IMR-90 (cell line): ENCODE measurements at regions not wholly inside any gene's neighbourhood (a gene's known extent, or its start where the extent isn't known, plus 50 kb on each side); places are given as distances from the start of the nearest gene placed in this dataset.

ENCODE experiments used
- ATAC-seq: fragments of 200-7000 bp; cut with Tn5 transposase; 2 replicates; pipeline ENCODE4 v1.9.1; 2020; ENCODE audit warnings: low read depth, mild to moderate bottlenecking, moderate library complexity
- BruUV-seq: library from RNA; stranded (reverse); fragments of 400-500 nt; replicated peaks from 2 replicates; lab custom pipeline; 2021; lab: Mats Ljungman, UMichigan
- CTCF ChIA-PET: fragments of 300-600 bp; formaldehyde crosslinking; extraction: SDS; loops from one replicate; lab custom pipeline; 2021; ENCODE audit warnings: antibody characterized with exemption; lab: Yijun Ruan, JAX
- POLR2A ChIA-PET: fragments of 300-600 bp; sonication (Branson Sonifier 250); formaldehyde crosslinking; loops from one replicate; lab custom pipeline; 2022; ENCODE audit warnings: antibody characterized with exemption; ENCODE audit not compliant: unreplicated experiment; lab: Charles Lee
- DNase-seq: peaks from one replicate; pipeline ENCODE4 v3.0.0; 2013
- H2AFZ ChIP-seq: replicated peaks from 2 replicates; pipeline ENCODE3; 2013; ENCODE audit warnings: low read length, mild to moderate bottlenecking; ENCODE audit not compliant: poor library complexity
- H2AK5ac ChIP-seq: 2 replicates; pipeline ENCODE4 v1.6.1; 2013; ENCODE audit warnings: low read depth, low read length, inconsistent platforms
- H2AK9ac ChIP-seq: replicated peaks from 2 replicates; pipeline ENCODE3; 2013; ENCODE audit warnings: mild to moderate bottlenecking, low read depth, low read length, moderate library complexity; ENCODE audit not compliant: poor library complexity
- H2BK120ac ChIP-seq: 2 replicates; pipeline ENCODE4 v1.6.1; 2013; ENCODE audit warnings: low read depth, low read length, inconsistent platforms
- H2BK15ac ChIP-seq: 3 replicates; pipeline ENCODE4 v1.6.1; 2013; ENCODE audit warnings: low read depth, low read length, inconsistent platforms
- H2BK20ac ChIP-seq: 2 replicates; pipeline ENCODE4 v1.6.1; 2013; ENCODE audit warnings: low read depth, mild to moderate bottlenecking, inconsistent platforms, low read length, moderate library complexity
- H2BK5ac ChIP-seq: 2 replicates; pipeline ENCODE4 v1.6.1; 2013; ENCODE audit warnings: mild to moderate bottlenecking, low read depth, low read length, inconsistent platforms; ENCODE audit not compliant: poor library complexity, severe bottlenecking
- H3K14ac ChIP-seq: replicated peaks from 2 replicates; pipeline ENCODE4 v1.6.1; 2013; ENCODE audit warnings: low read depth, low read length, inconsistent platforms
- H3K18ac ChIP-seq: 2 replicates; pipeline ENCODE4 v1.6.1; 2013; ENCODE audit warnings: low read depth, low read length, control low read depth
- H3K23ac ChIP-seq: 2 replicates; pipeline ENCODE4 v1.6.1; 2013; ENCODE audit warnings: low read depth, low read length, inconsistent platforms
- H3K27ac ChIP-seq: 2 replicates; pipeline ENCODE4 v1.5.1; 2013; ENCODE audit warnings: mild to moderate bottlenecking, control low read depth, low read length; ENCODE audit not compliant: insufficient read depth
- H3K27me3 ChIP-seq: 2 replicates; pipeline ENCODE4 v1.6.1; 2013; ENCODE audit warnings: low read length; ENCODE audit not compliant: control insufficient read depth, insufficient read depth
- H3K36me3 ChIP-seq: 2 replicates; pipeline ENCODE4 v1.6.1; 2013; ENCODE audit warnings: low read length, mixed read lengths; ENCODE audit not compliant: control insufficient read depth, insufficient read depth
- H3K4ac ChIP-seq: 2 replicates; pipeline ENCODE4 v1.6.1; 2013; ENCODE audit warnings: low read depth, low read length, inconsistent platforms
- H3K4me1 ChIP-seq: 2 replicates; pipeline ENCODE4 v1.6.1; 2013; ENCODE audit warnings: low read length, mixed read lengths; ENCODE audit not compliant: control insufficient read depth, insufficient read depth
- H3K4me2 ChIP-seq: 2 replicates; pipeline ENCODE4 v1.6.1; 2013; ENCODE audit warnings: low read depth, mild to moderate bottlenecking, control low read depth, low read length, moderate library complexity
- H3K4me3 ChIP-seq: 2 replicates; pipeline ENCODE4 v1.5.1; 2013; ENCODE audit warnings: low read depth, mild to moderate bottlenecking, control low read depth, low read length, moderate library complexity; ENCODE audit not compliant: insufficient read depth
- H3K56ac ChIP-seq: 2 replicates; pipeline ENCODE4 v1.6.1; 2013; ENCODE audit warnings: low read length, inconsistent platforms; ENCODE audit not compliant: insufficient read depth; ENCODE audit errors: extremely low read depth
- H3K79me1 ChIP-seq, 2 experiments: 2 replicates each; pipeline ENCODE4 v1.6.1; 2013; ENCODE audit warnings: low read length in 2 of 2, inconsistent platforms in 1 of 2, low read depth in 1 of 2
- H3K9ac ChIP-seq: 2 replicates; pipeline ENCODE4 v1.6.1; 2013; ENCODE audit warnings: low read depth, low read length, control low read depth
- H3K9me1 ChIP-seq: 2 replicates; pipeline ENCODE4 v1.6.1; 2013; ENCODE audit warnings: low read length, inconsistent platforms; ENCODE audit not compliant: insufficient read depth
- H3K9me3 ChIP-seq: 2 replicates; pipeline ENCODE4 v1.6.1; 2013; ENCODE audit warnings: low read length; ENCODE audit not compliant: control insufficient read depth, insufficient read depth
- H4K20me1 ChIP-seq: 2 replicates; pipeline ENCODE4 v1.6.1; 2013; ENCODE audit warnings: low read length, inconsistent platforms; ENCODE audit not compliant: insufficient read depth
- H4K5ac ChIP-seq: 2 replicates; pipeline ENCODE4 v1.6.1; 2013; ENCODE audit warnings: mild to moderate bottlenecking, low read depth, low read length, control low read depth
- H4K8ac ChIP-seq, 2 experiments: 2 replicates each; pipeline ENCODE4 v1.6.1; 2013; ENCODE audit warnings: low read depth in 2 of 2, low read length in 2 of 2, control low read depth in 1 of 2, inconsistent platforms in 1 of 2
- H4K91ac ChIP-seq: 2 replicates; pipeline ENCODE4 v1.6.1; 2013; ENCODE audit warnings: low read depth, low read length, inconsistent platforms; ENCODE audit not compliant: insufficient read depth
- BHLHE40 ChIP-seq: fragments of 150-350 bp; IDR thresholded peaks from 2 replicates; pipeline ENCODE4 v1.6.1; 2016; ENCODE audit warnings: mild to moderate bottlenecking, low read depth, low read length
- CEBPB ChIP-seq: IDR thresholded peaks from 2 replicates; pipeline ENCODE4 v1.6.1; 2012; ENCODE audit warnings: low read depth, low read length, improper control_type of control experiment
- CHD1 ChIP-seq: IDR thresholded peaks from 2 replicates; pipeline ENCODE4 v1.6.1; 2012; ENCODE audit warnings: low read depth, low read length, improper control_type of control experiment
- ELK1 ChIP-seq: fragments of 150-350 bp; IDR thresholded peaks from 2 replicates; pipeline ENCODE4 v1.6.1; 2016; ENCODE audit warnings: low read depth, mild to moderate bottlenecking, low read length, moderate library complexity, borderline replicate concordance
- FOS ChIP-seq: fragments of 150-350 bp; IDR thresholded peaks from 2 replicates; pipeline ENCODE4 v1.6.1; 2016; ENCODE audit warnings: low read depth, low read length
- MAFK ChIP-seq: IDR thresholded peaks from 2 replicates; pipeline ENCODE4 v1.6.1; 2012; ENCODE audit warnings: low read depth, low read length, improper control_type of control experiment
- MAZ ChIP-seq: IDR thresholded peaks from 2 replicates; pipeline ENCODE4 v1.6.1; 2012; ENCODE audit warnings: low read depth, mild to moderate bottlenecking, low read length, improper control_type of control experiment, moderate library complexity, borderline replicate concordance
- MXI1 ChIP-seq: IDR thresholded peaks from 2 replicates; pipeline ENCODE4 v1.6.1; 2012; ENCODE audit warnings: low read depth, mild to moderate bottlenecking, low read length, moderate library complexity, borderline replicate concordance
- NFE2L2 ChIP-seq: fragments of 150-350 bp; IDR thresholded peaks from 2 replicates; pipeline ENCODE4 v1.6.1; 2016; ENCODE audit warnings: low read depth, mild to moderate bottlenecking, low read length
- POLR2A ChIP-seq: IDR thresholded peaks from 2 replicates; pipeline ENCODE4 v1.6.1; 2012; ENCODE audit warnings: mild to moderate bottlenecking, low read depth, low read length
- RAD21 ChIP-seq: IDR thresholded peaks from 2 replicates; pipeline ENCODE4 v1.6.1; 2012; ENCODE audit warnings: low read length, improper control_type of control experiment
- RCOR1 ChIP-seq: IDR thresholded peaks from 2 replicates; pipeline ENCODE4 v1.6.1; 2012; ENCODE audit warnings: mild to moderate bottlenecking, low read length, improper control_type of control experiment; ENCODE audit not compliant: insufficient replicate concordance
- RFX5 ChIP-seq: IDR thresholded peaks from 2 replicates; pipeline ENCODE4 v1.8.0; 2012; ENCODE audit warnings: low read depth, mild to moderate bottlenecking, low read length, moderate library complexity
- SMC3 ChIP-seq: fragments of 150-350 bp; IDR thresholded peaks from 2 replicates; pipeline ENCODE4 v1.6.1; 2016; ENCODE audit warnings: low read depth, mild to moderate bottlenecking, antibody characterized with exemption, low read length, moderate library complexity
- USF2 ChIP-seq: fragments of 150-350 bp; IDR thresholded peaks from 2 replicates; pipeline ENCODE4 v1.6.1; 2017; ENCODE audit warnings: mild to moderate bottlenecking, antibody characterized with exemption, low read length, low read depth
- dilution Hi-C: fragments of 300-500 bp; cut with HindIII; formaldehyde crosslinking; loops from one replicate; pipeline ENCODE4 v1.14.3; 2018; ENCODE audit warnings: low sequenced_read_pairs; ENCODE audit not compliant: unreplicated experiment
- in situ Hi-C: fragments of 300-500 bp; cut with MboI; formaldehyde crosslinking; loops from 3 replicates; pipeline ENCODE4 v1.14.3; 2019; ENCODE audit warnings: low sequenced_read_pairs, inconsistent platforms, mixed read lengths
- intact Hi-C: fragments of 100-400 bp; cut with micrococcal nuclease; formaldehyde crosslinking; loops from 2 replicates; pipeline ENCODE4 v1.10.0; 2022
- TF ChIP-seq, protein P1 (sequence below): conservative IDR thresholded peaks from 2 replicates; pipeline ENCODE4 v1.5.1; 2012; ENCODE audit warnings: mild to moderate bottlenecking, low read depth, low read length, improper control_type of control experiment

- Histone ChIP-seq H2BK120ac (no peak overlapping the region), H3K18ac (no peak overlapping the region), H2AK9ac (no peak overlapping the region), H2BK15ac (no peak overlapping the region), H2AFZ (no peak overlapping the region), H3K4me1 (no peaks in the 10 kb centered on the region), H3K9ac (no peak overlapping the region), H3K4ac (no peak overlapping the region), H3K9me3 (no peaks in the 10 kb centered on the region), H3K23ac (no peak overlapping the region), H4K8ac (no peak overlapping the region), H4K5ac (no peak overlapping the region), H2BK5ac (no peak overlapping the region), H3K56ac (no peak overlapping the region), H2AK5ac (no peak overlapping the region), H3K36me3 (no peaks in the 10 kb centered on the region), H4K91ac (no peak overlapping the region), H3K9me1 (no peaks in the 10 kb centered on the region), H3K27me3 (no peaks in the 10 kb centered on the region), H3K4me2 (no peak overlapping the region), H4K20me1 (no peaks in the 10 kb centered on the region), H3K79me1 (no peaks in the 10 kb centered on the region), H3K14ac (no peak overlapping the region), H3K27ac (no peak overlapping the region), H2BK20ac (no peak overlapping the region), H3K4me3 (no peak overlapping the region)
- ChIA-PET POLR2A (no interaction called here), CTCF (no interaction called here)
- ATAC-seq: no peak
- in situ Hi-C loops (no loop called here), dilution Hi-C loops (no loop called here), intact Hi-C loops (no loop called here)
- BruUV-seq: no TSS peak
- no peak for DNase-seq
- TF ChIP-seq MAFK (no peak), BHLHE40 (no peak), POLR2A (no peak), USF2 (no peak), RAD21 (no peak), FOS (no peak), CHD1 (no peak), CEBPB (no peak), ELK1 (no peak), MAZ (no peak), RFX5 (no peak), MXI1 (no peak), RCOR1 (no peak), NFE2L2 (no peak), SMC3 (no peak)
- TF ChIP-seq, protein P1, sequence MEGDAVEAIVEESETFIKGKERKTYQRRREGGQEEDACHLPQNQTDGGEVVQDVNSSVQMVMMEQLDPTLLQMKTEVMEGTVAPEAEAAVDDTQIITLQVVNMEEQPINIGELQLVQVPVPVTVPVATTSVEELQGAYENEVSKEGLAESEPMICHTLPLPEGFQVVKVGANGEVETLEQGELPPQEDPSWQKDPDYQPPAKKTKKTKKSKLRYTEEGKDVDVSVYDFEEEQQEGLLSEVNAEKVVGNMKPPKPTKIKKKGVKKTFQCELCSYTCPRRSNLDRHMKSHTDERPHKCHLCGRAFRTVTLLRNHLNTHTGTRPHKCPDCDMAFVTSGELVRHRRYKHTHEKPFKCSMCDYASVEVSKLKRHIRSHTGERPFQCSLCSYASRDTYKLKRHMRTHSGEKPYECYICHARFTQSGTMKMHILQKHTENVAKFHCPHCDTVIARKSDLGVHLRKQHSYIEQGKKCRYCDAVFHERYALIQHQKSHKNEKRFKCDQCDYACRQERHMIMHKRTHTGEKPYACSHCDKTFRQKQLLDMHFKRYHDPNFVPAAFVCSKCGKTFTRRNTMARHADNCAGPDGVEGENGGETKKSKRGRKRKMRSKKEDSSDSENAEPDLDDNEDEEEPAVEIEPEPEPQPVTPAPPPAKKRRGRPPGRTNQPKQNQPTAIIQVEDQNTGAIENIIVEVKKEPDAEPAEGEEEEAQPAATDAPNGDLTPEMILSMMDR: no peak
These were observed 587.3 kb upstream of the GCFC2 start for GRCh38 chr2:76298041-76298440.
